Lung (tissue), 11 donors: ENCODE measurements at regions not wholly inside any gene's neighbourhood (a gene's known extent, or its start where the extent isn't known, plus 50 kb on each side); places are given as distances from the start of the nearest gene placed in this dataset.

Source experiments
- ATAC-seq: fragments of 200-7000 bp; cut with Tn5 transposase; one replicate; pipeline ENCODE4 v1.9.1; 2020; ENCODE audit warnings: moderate number of reproducible peaks; ENCODE audit not compliant: insufficient read depth, low FRiP score
- DNase-seq, 3 donors: peaks; one replicate each; pipeline ENCODE4 v3.0.0-alpha.2; 2013 to 2017
- H3K27ac ChIP-seq, 2 donors: one replicate each; pipeline ENCODE4 v1.5.1; 2013; ENCODE audit warnings: mild to moderate bottlenecking in 2 of 2, moderate library complexity in 2 of 2, control low read depth in 1 of 2, inconsistent platforms in 1 of 2, low read depth in 1 of 2, low read length in 1 of 2
- H3K27me3 ChIP-seq, 3 donors: one replicate each; pipeline ENCODE4 v1.5.1; 2013; ENCODE audit warnings: low read length in 2 of 3; ENCODE audit not compliant: control insufficient read depth in 3 of 3, insufficient read depth in 3 of 3
- H3K36me3 ChIP-seq, 4 donors: one replicate each; pipeline ENCODE4 v1.5.1; 2013; ENCODE audit warnings: low read length in 4 of 4, mild to moderate bottlenecking in 1 of 4, moderate library complexity in 1 of 4; ENCODE audit not compliant: control insufficient read depth in 4 of 4, insufficient read depth in 4 of 4
- H3K4me1 ChIP-seq, 5 donors: one replicate each; pipeline ENCODE4 v1.5.1; 2013; ENCODE audit warnings: low read length in 5 of 5, mild to moderate bottlenecking in 2 of 5, moderate library complexity in 1 of 5; ENCODE audit not compliant: control insufficient read depth in 5 of 5, insufficient read depth in 5 of 5
- H3K4me3 ChIP-seq: one replicate; pipeline ENCODE4 v1.5.1; 2013; ENCODE audit warnings: mild to moderate bottlenecking, control low read depth, moderate library complexity
- H3K9ac ChIP-seq, 2 donors: one replicate each; pipeline ENCODE4 v1.5.1; 2013; ENCODE audit warnings: low read length in 2 of 2, control low read depth in 1 of 2; ENCODE audit not compliant: insufficient read depth in 1 of 2
- H3K9me3 ChIP-seq, 4 donors: one replicate each; pipeline ENCODE4 v1.5.1; 2013; ENCODE audit warnings: low read length in 3 of 4, mild to moderate bottlenecking in 1 of 4, moderate library complexity in 1 of 4; ENCODE audit not compliant: control insufficient read depth in 4 of 4, insufficient read depth in 3 of 4
- CTCF ChIP-seq: IDR thresholded peaks from 2 replicates; pipeline ENCODE4 v1.5.1; 2012; ENCODE audit warnings: mild to moderate bottlenecking; ENCODE audit errors: control extremely low read depth, extremely low read depth
- WGBS, 2 donors: extraction: QIAGEN DNeasy Blood & Tissue Kit; methylation state at CpG; one replicate each; pipeline ENCODE4 v1.1.7; 2013; 5-methylcytosine and 5-hydroxymethylcytosine counted together
- donor health status: control.
- donor health status: control.
- donor health status: Bipolar disorder and iron deficiency.
- donor health status: healthy.
- donor health status: DM: yes; HTN: yes; CAD: no.

- no peak for TF ChIP-seq CTCF
- Histone ChIP-seq H3K27ac (no peak overlapping the region), H3K36me3 (no peaks in the 10 kb centered on the region), H3K9me3 (peaks cover 0 to 3% (median 0%) of the 10 kb centered on the region in 4 donors), H3K27me3 (peaks cover 0 to 16% (median 0%) of the 10 kb centered on the region in 3 donors), H3K4me1 (no peaks in the 10 kb centered on the region), H3K9ac (no peak overlapping the region), H3K4me3 (no peak overlapping the region)
- DNase-seq (no peak), ATAC-seq (no peak)
- 90 to 91% methylated on average over 27 of the region's 27 CpGs for WGBS, 2 donors
Measured at GRCh38 chr22:49363526-49364230, 464.0 kb downstream of the BRD1 start.

GRCh38 chr22:49362211-49362839, 465.3 kb downstream of the BRD1 start:
- Histone ChIP-seq H3K4me1 (no peaks in the 10 kb centered on the region), H3K9ac (no peak overlapping the region), H3K9me3 (peaks cover 0 to 3% (median 0%) of the 10 kb centered on the region in 4 donors), H3K36me3 (no peaks in the 10 kb centered on the region), H3K27me3 (peaks cover 0 to 14% (median 0%) of the 10 kb centered on the region in 3 donors), H3K27ac (no peak overlapping the region), H3K4me3 (no peak overlapping the region)
- DNase-seq (no peak), ATAC-seq (no peak)
- 66 to 73% methylated on average over 13 of the region's 13 CpGs for WGBS, 2 donors
- no peak for TF ChIP-seq CTCF

- ATAC-seq = no peak
- Histone ChIP-seq H3K9ac (no peak overlapping the region), H3K4me3 (no peak overlapping the region), H3K9me3 (peaks cover 0 to 3% (median 0%) of the 10 kb centered on the region in 4 donors), H3K27me3 (peaks cover 0 to 14% (median 2%) of the 10 kb centered on the region in 3 donors), H3K27ac (no peak overlapping the region), H3K4me1 (no peaks in the 10 kb centered on the region), H3K36me3 (no peaks in the 10 kb centered on the region)
- no peak for TF ChIP-seq CTCF
- DNase-seq = no peak
- WGBS, 2 donors = 43 to 54% methylated on average over 4 of the region's 4 CpGs
Measured at GRCh38 chr22:49361164-49361563, 466.5 kb downstream of the BRD1 start.
